ENCODE measurements at regions not wholly inside any gene's neighbourhood (a gene's known extent, or its start where the extent isn't known, plus 50 kb on each side); places are given as distances from the start of the nearest gene placed in this dataset.
"Not testable (repeated sequence)": the region's sequence is repeated elsewhere in the genome, so short reads cannot be mapped to it uniquely, and the experiment has no call there.

- no peaks in the 10 kb centered on the region for H3K9me3 Mint-ChIP-seq
- DNase-seq (ENCODE audit: low spot score in 2 of 2) (no peak), ATAC-seq (replicated peaks; ENCODE audit: extremely low read depth, poor library complexity, severe bottlenecking) (no peak)
- peaks cover 23% of the 10 kb centered on the region for H3K27me3 Mint-ChIP-seq
- no peaks in the 10 kb centered on the region for H3K4me1 Mint-ChIP-seq
- no peak overlapping the region for H3K27ac Mint-ChIP-seq (ENCODE audit: low read depth)
- no peak overlapping the region for H3K4me3 Mint-ChIP-seq
- no peaks in the 10 kb centered on the region for H3K36me3 Mint-ChIP-seq (ENCODE audit: insufficient read depth)
These were observed 245.2 kb upstream of the MAF start for GRCh38 chr16:79845734-79846135.

DNA sequence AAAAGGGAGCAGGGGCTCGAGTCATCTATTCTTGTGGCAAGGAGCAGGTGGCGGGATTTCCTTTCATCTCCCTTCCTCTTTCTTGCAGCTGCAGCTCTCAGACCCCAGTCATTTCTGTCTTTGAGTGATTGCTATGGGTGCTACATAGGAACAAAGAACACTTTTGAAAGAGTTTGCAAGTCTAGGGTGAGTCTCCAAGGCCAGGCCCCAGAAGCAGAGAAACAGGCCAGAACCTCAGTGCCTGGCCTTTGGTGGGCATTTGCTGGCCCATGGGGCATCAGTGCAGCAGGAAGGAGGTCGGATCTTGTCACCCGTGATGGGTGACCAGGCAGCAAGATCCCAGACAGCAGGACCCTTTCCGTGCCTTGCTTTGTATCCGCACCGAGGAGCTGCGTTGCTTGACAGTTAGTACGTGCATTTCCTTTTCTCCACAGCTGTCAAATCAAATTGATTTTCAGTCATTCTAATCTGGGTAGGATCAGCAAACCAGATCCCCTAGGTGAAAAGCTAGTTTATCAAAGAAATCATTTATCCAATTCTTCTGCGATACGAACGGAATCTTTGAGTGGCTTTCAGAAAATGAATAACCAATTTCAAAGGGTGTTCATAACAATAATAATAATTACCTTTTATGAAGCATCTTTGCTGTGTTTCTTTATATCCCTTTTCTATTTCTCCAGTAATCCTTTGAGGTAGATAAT lies 244.6 kb upstream of the MAF start:
- Mint-ChIP-seq H3K27me3 (peaks cover 23% of the 10 kb centered on the region), H3K36me3 (ENCODE audit: insufficient read depth) (no peaks in the 10 kb centered on the region), H3K4me1 (no peaks in the 10 kb centered on the region), H3K4me3 (no peak overlapping the region), H3K9me3 (no peaks in the 10 kb centered on the region), H3K27ac (ENCODE audit: low read depth) (no peak overlapping the region)
- ATAC-seq (replicated peaks; ENCODE audit: extremely low read depth, poor library complexity, severe bottlenecking) (no peak), DNase-seq (ENCODE audit: low spot score in 2 of 2) (no peak)

GRCh38 chr16:79844603-79845002 lies 244.1 kb upstream of the MAF start:
- Mint-ChIP-seq H3K27me3 (peaks cover 23% of the 10 kb centered on the region), H3K9me3 (no peaks in the 10 kb centered on the region), H3K4me3 (no peak overlapping the region), H3K36me3 (ENCODE audit: insufficient read depth) (no peaks in the 10 kb centered on the region), H3K4me1 (no peaks in the 10 kb centered on the region), H3K27ac (ENCODE audit: low read depth) (no peak overlapping the region)
- ATAC-seq (replicated peaks; ENCODE audit: extremely low read depth, poor library complexity, severe bottlenecking) (no peak), DNase-seq (ENCODE audit: low spot score in 2 of 2) (no peak)

- Mint-ChIP-seq H3K4me1 (no peaks in the 10 kb centered on the region), H3K36me3 (ENCODE audit: insufficient read depth) (no peaks in the 10 kb centered on the region), H3K9me3 (no peaks in the 10 kb centered on the region), H3K27me3 (peaks cover 23% of the 10 kb centered on the region), H3K27ac (ENCODE audit: low read depth) (no peak overlapping the region), H3K4me3 (no peak overlapping the region)
- DNase-seq (ENCODE audit: low spot score in 2 of 2) (no peak), ATAC-seq (replicated peaks; ENCODE audit: extremely low read depth, poor library complexity, severe bottlenecking) (no peak)
These were observed 243.1 kb upstream of the MAF start for GRCh38 chr16:79843631-79844043.

DNA sequence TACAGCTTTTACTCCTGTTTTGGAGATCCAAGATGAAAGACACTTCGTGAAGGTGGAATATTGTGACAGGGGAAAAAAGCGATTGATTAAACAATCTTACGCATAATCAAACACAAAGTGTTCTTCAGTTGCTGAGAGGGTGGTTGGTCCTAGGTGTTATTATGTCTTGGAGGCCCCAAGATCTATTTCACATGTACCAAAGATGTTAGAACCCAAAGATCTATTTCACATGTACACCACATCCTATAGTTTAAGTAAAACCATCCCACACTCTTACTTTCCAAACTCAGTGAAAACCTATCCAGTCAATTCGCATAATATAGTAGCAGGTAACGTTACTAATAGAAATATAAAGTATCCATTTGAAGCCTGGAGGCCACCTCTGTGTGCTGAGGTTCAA lies 242.6 kb upstream of the MAF start:
- no peaks in the 10 kb centered on the region for H3K9me3 Mint-ChIP-seq
- no peaks in the 10 kb centered on the region for H3K4me1 Mint-ChIP-seq
- peaks cover 23% of the 10 kb centered on the region for H3K27me3 Mint-ChIP-seq
- H3K36me3 Mint-ChIP-seq (ENCODE audit: insufficient read depth) = no peaks in the 10 kb centered on the region
- DNase-seq (ENCODE audit: low spot score in 2 of 2) = no peak
- no peak overlapping the region for H3K4me3 Mint-ChIP-seq
- no peak overlapping the region for H3K27ac Mint-ChIP-seq (ENCODE audit: low read depth)
- no peak for ATAC-seq (replicated peaks; ENCODE audit: extremely low read depth, poor library complexity, severe bottlenecking)

- Mint-ChIP-seq H3K36me3 (ENCODE audit: insufficient read depth) (no peaks in the 10 kb centered on the region), H3K4me1 (no peaks in the 10 kb centered on the region), H3K9me3 (no peaks in the 10 kb centered on the region), H3K4me3 (no peak overlapping the region), H3K27me3 (peaks cover 30% of the 10 kb centered on the region), H3K27ac (ENCODE audit: low read depth) (no peak overlapping the region)
- no peak for DNase-seq (ENCODE audit: low spot score in 2 of 2)
- no peak for ATAC-seq (replicated peaks; ENCODE audit: extremely low read depth, poor library complexity, severe bottlenecking)
These were observed 241.7 kb upstream of the MAF start for GRCh38 chr16:79842197-79842596.

GRCh38 chr16:79839466-79840341 lies 239.2 kb upstream of the MAF start:
- no peaks in the 10 kb centered on the region for H3K36me3 Mint-ChIP-seq (ENCODE audit: insufficient read depth)
- H3K9me3 Mint-ChIP-seq = no peaks in the 10 kb centered on the region
- peaks cover 50% of the 10 kb centered on the region for H3K27me3 Mint-ChIP-seq
- no peak overlapping the region for H3K4me3 Mint-ChIP-seq
- H3K27ac Mint-ChIP-seq (ENCODE audit: low read depth) = no peak overlapping the region
- DNase-seq (ENCODE audit: low spot score in 2 of 2) = no peak
- H3K4me1 Mint-ChIP-seq = no peaks in the 10 kb centered on the region
- ATAC-seq (replicated peaks; ENCODE audit: extremely low read depth, poor library complexity, severe bottlenecking) = no peak

DNA sequence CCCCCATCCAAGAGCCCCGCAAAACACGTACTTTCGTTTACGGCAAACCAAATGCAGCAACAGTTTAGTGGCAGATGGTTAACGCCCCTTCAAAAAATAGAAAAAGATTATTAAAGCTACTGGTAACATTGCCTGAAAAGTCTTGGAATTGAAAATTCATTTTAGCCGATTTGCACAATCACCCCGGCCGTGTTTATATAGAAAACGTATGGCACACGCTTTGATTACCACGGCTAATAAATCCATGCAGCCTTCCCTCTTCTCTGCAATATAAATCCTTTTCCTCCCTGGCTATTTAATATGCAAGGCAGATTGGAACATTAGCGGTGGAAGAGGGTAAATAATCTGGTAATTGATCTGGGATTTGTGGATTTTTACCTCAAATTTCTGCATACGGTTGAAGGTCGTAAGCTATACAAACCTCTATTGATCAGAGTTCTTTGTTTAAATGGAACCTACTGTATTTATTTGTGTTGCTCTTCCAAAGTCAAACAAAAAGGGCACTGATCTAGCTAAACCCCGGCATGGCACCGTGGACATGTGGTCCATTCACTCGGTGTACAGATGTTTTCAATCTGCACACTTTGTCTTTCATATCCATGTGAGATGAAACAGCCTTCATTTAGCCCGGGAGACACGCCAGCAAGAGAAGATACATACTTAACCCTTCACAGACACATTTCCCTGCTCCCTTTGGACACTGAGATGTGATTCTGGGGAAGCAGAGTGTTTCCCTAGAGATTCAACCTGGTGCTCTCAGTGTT lies 238.1 kb upstream of the MAF start:
- Mint-ChIP-seq H3K27me3 (peaks cover 50% of the 10 kb centered on the region), H3K27ac (ENCODE audit: low read depth) (no peak overlapping the region), H3K4me3 (no peak overlapping the region), H3K9me3 (no peaks in the 10 kb centered on the region), H3K36me3 (ENCODE audit: insufficient read depth) (no peaks in the 10 kb centered on the region), H3K4me1 (no peaks in the 10 kb centered on the region)
- ATAC-seq (replicated peaks; ENCODE audit: extremely low read depth, poor library complexity, severe bottlenecking) = no peak
- DNase-seq (ENCODE audit: low spot score in 2 of 2) = no peak

DNA sequence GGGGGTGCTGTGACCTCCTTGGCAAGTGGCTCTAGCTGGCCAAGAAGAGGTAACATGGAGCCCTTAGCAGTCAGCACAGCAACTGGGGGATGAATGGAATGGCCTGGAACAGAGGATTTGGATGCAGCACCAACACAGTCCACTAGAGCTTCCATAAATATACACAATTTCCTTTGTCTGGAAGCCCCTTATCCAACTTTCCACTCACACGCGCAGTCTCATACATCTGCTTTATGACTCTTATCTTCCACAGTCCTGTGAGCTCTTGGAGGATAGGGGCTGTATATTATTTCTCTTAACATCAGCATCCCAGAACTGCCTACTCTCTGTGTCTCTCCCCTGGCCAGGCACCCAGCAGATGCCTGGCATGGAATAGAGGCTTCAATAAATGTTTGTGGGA lies 235.6 kb upstream of the MAF start:
- Mint-ChIP-seq H3K27me3 (peaks cover 32% of the 10 kb centered on the region), H3K36me3 (ENCODE audit: insufficient read depth) (no peaks in the 10 kb centered on the region), H3K27ac (ENCODE audit: low read depth) (no peak overlapping the region), H3K4me3 (no peak overlapping the region), H3K9me3 (no peaks in the 10 kb centered on the region), H3K4me1 (no peaks in the 10 kb centered on the region)
- DNase-seq (ENCODE audit: low spot score in 2 of 2) (no peak), ATAC-seq (replicated peaks; ENCODE audit: extremely low read depth, poor library complexity, severe bottlenecking) (no peak)

DNA sequence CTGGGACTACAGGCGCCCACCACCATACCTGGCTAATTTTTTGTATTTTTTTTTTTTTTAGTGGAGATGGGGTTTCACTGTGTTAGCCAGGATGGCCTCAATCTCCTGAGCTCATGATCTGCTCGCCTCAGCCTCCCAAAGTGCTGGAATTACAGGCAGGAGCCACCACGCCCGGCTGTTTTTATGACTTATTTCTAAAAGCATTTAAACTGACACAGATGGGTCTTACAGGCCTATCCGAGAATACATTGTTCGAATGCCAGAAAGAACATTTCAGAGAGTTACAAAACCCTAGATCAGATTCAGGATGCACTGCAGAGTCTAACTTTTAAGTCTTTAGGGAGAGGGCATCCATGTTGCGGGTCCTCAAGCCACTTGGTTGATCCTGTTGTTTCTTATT lies 234.7 kb upstream of the MAF start:
- ATAC-seq (replicated peaks; ENCODE audit: extremely low read depth, poor library complexity, severe bottlenecking) (no peak), DNase-seq (ENCODE audit: low spot score in 2 of 2) (no peak)
- H3K4me3 Mint-ChIP-seq = no peak overlapping the region
- H3K4me1 Mint-ChIP-seq = no peaks in the 10 kb centered on the region
- H3K27ac Mint-ChIP-seq (ENCODE audit: low read depth) = no peak overlapping the region
- peaks cover 33% of the 10 kb centered on the region for H3K27me3 Mint-ChIP-seq
- H3K36me3 Mint-ChIP-seq (ENCODE audit: insufficient read depth) = no peaks in the 10 kb centered on the region
- no peaks in the 10 kb centered on the region for H3K9me3 Mint-ChIP-seq

DNA sequence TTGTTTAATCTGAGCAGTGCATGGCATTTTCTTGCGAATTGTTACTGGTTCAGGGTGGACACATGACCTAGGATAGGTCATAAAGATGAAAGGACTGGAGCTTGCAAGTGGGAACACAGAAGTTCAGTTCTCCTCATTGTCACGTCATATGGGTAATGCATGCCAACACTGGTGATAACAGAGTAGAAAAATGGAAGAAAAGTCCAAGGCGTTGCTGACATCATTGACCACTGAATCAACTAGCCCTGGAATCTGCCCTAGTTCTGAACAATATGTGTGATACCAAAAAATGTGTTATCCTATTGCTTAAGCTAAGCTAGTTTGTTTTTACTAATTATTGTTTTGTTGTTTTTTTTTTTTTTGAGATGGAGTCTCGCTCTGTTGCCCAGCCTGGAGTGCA lies 234.2 kb upstream of the MAF start:
- peaks cover 35% of the 10 kb centered on the region for H3K27me3 Mint-ChIP-seq
- no peak for ATAC-seq (replicated peaks; ENCODE audit: extremely low read depth, poor library complexity, severe bottlenecking)
- no peaks in the 10 kb centered on the region for H3K36me3 Mint-ChIP-seq (ENCODE audit: insufficient read depth)
- DNase-seq (ENCODE audit: low spot score in 2 of 2) = no peak
- H3K9me3 Mint-ChIP-seq = no peaks in the 10 kb centered on the region
- H3K4me3 Mint-ChIP-seq = no peak overlapping the region
- no peaks in the 10 kb centered on the region for H3K4me1 Mint-ChIP-seq
- H3K27ac Mint-ChIP-seq (ENCODE audit: low read depth) = no peak overlapping the region

DNA sequence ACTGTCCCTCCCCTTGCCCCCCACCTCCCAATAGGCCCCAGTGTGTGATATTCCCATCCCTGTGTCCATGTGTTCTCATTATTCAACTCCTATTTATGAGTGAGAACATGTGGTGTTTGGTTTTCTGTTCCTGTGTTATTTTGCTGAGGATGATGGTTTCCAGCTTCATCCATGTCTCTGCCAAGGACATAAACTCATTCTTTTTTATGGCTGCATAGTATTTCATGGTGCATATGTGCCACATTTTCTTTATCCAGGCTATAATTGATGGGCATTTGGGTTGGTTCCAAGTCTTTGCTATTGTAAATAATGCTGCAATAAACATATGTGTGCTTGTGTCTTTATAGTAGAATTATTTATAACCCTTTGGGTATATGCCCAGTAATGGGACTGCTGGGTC lies 233.5 kb upstream of the MAF start:
- not testable (repeated sequence) for H3K27ac Mint-ChIP-seq (ENCODE audit: low read depth); ATAC-seq (replicated peaks; ENCODE audit: extremely low read depth, poor library complexity, severe bottlenecking); H3K4me1 Mint-ChIP-seq; H3K4me3 Mint-ChIP-seq; DNase-seq (ENCODE audit: low spot score in 2 of 2); H3K36me3 Mint-ChIP-seq (ENCODE audit: insufficient read depth); H3K9me3 Mint-ChIP-seq
- H3K27me3 Mint-ChIP-seq = peaks cover 35% of the 10 kb centered on the region

All from central memory CD8-positive, alpha-beta T cell (primary cell).